H1 (cell line): ENCODE measurements at regions not wholly inside any gene's neighbourhood (a gene's known extent, or its start where the extent isn't known, plus 50 kb on each side); places are given as distances from the start of the nearest gene placed in this dataset.

Source experiments
- CBX8 ChIP-seq: fragments of 300-800, 300-1000 bp; sonication (generic); IDR thresholded peaks from 2 replicates; pipeline ENCODE4 v1.7.1; 2016; ENCODE audit warnings: low read depth, low read length, borderline replicate concordance
- EGR1 ChIP-seq: IDR thresholded peaks from 2 replicates; pipeline ENCODE4 v1.6.1; 2011; ENCODE audit warnings: low read depth, low read length, borderline replicate concordance
- RNF2 ChIP-seq: fragments of 200-900, 300-1000 bp; sonication (generic); IDR thresholded peaks from 2 replicates; pipeline ENCODE4 v1.7.1; 2016; ENCODE audit warnings: borderline replicate concordance, low read depth, mild to moderate bottlenecking, antibody characterized with exemption, low read length; ENCODE audit not compliant: poor library complexity, severe bottlenecking; ENCODE audit errors: missing control alignments
- SP1 ChIP-seq: IDR thresholded peaks from 2 replicates; pipeline ENCODE4 v1.6.1; 2011; ENCODE audit warnings: low read depth, low read length
- TBP ChIP-seq: IDR thresholded peaks from 2 replicates; pipeline ENCODE4 v1.6.1; 2011; ENCODE audit warnings: low read depth, low read length, improper control_type of control experiment
- ZNF274 ChIP-seq: IDR thresholded peaks from 2 replicates; pipeline ENCODE4 v1.7.0; 2012; ENCODE audit warnings: low read length, borderline replicate concordance; ENCODE audit errors: extremely low read depth

GRCh38 chr20:21022925-21023324, 83.2 kb downstream of the LINC00237 start (continued):
- TF ChIP-seq CBX8, result no peak
- TF ChIP-seq EGR1, result no peak
- TF ChIP-seq SP1, result no peak
- no peak for TF ChIP-seq ZNF274
- TF ChIP-seq TBP, result no peak
- TF ChIP-seq RNF2, result no peak
